T-helper 17 cell (primary cell): ENCODE measurements at regions not wholly inside any gene's neighbourhood (a gene's known extent, or its start where the extent isn't known, plus 50 kb on each side); places are given as distances from the start of the nearest gene placed in this dataset.
"Not testable (repeated sequence)": the region's sequence is repeated elsewhere in the genome, so short reads cannot be mapped to it uniquely, and the experiment has no call there.

Experiments used
- ATAC-seq: fragments of 150-1000 bp; cut with Tn5 transposase; 2 replicates; pipeline ENCODE4 v1.10.0; 2021; ENCODE audit warnings: mild to moderate bottlenecking, moderate library complexity
- DNase-seq, 3 donors: peaks; one replicate each; pipeline versions ENCODE4 v3.0.0 to v3.0.0-alpha.2; 2020 to 2021
- H3K9me3 ChIP-seq: one replicate; pipeline ENCODE4 v1.7.0; 2013; ENCODE audit warnings: low read length, mild to moderate bottlenecking; ENCODE audit not compliant: control insufficient read depth, poor library complexity, severe bottlenecking
- H3K27ac Mint-ChIP-seq: one replicate; pipeline ENCODE4 v1.8.0; 2022; ENCODE audit warnings: mild to moderate bottlenecking, moderate library complexity, mixed read lengths
- H3K27me3 Mint-ChIP-seq: one replicate; pipeline ENCODE4 v1.8.0; 2022; ENCODE audit warnings: mixed read lengths
- H3K36me3 Mint-ChIP-seq: one replicate; pipeline ENCODE4 v1.8.0; 2022; ENCODE audit warnings: low read depth, mixed read lengths
- H3K4me1 Mint-ChIP-seq: one replicate; pipeline ENCODE4 v1.8.0; 2022; ENCODE audit warnings: mild to moderate bottlenecking, mixed read lengths
- H3K4me3 Mint-ChIP-seq: one replicate; pipeline ENCODE4 v1.8.0; 2022; ENCODE audit warnings: mild to moderate bottlenecking, moderate library complexity, mixed read lengths

- H3K27ac Mint-ChIP-seq = no peak overlapping the region
Measured at GRCh38 chr5:100424017-100424416, 111.2 kb upstream of the FAM174A start.

GRCh38 chr5:100423330-100423729, 111.8 kb upstream of the FAM174A start:
- Mint-ChIP-seq H3K4me3 (no peak overlapping the region), H3K27me3 (no peaks in the 10 kb centered on the region), H3K27ac (no peak overlapping the region), H3K4me1 (no peaks in the 10 kb centered on the region), H3K36me3 (no peaks in the 10 kb centered on the region)
- no peaks in the 10 kb centered on the region for H3K9me3 ChIP-seq
- DNase-seq = no peak
- no peak for ATAC-seq

More at GRCh38 chr5:100424017-100424416, 111.2 kb upstream of the FAM174A start:
- no peak for ATAC-seq
- Mint-ChIP-seq H3K4me3 (no peak overlapping the region), H3K36me3 (no peaks in the 10 kb centered on the region), H3K27me3 (no peaks in the 10 kb centered on the region), H3K4me1 (no peaks in the 10 kb centered on the region)
- no peaks in the 10 kb centered on the region for H3K9me3 ChIP-seq
- DNase-seq = no peak

GRCh38 chr5:100421360-100421759, 113.8 kb upstream of the FAM174A start:
- H3K9me3 ChIP-seq = no peaks in the 10 kb centered on the region
- H3K27me3 Mint-ChIP-seq = no peaks in the 10 kb centered on the region
- DNase-seq (no peak), ATAC-seq (no peak)
- no peaks in the 10 kb centered on the region for H3K4me1 Mint-ChIP-seq
- no peak overlapping the region for H3K27ac Mint-ChIP-seq
- H3K36me3 Mint-ChIP-seq = no peaks in the 10 kb centered on the region
- no peak overlapping the region for H3K4me3 Mint-ChIP-seq

GRCh38 chr5:100418231-100418630, 116.9 kb upstream of the FAM174A start:
- Mint-ChIP-seq H3K4me3 (no peak overlapping the region), H3K27me3 (no peaks in the 10 kb centered on the region), H3K4me1 (no peaks in the 10 kb centered on the region), H3K27ac (no peak overlapping the region), H3K36me3 (no peaks in the 10 kb centered on the region)
- no peak for ATAC-seq
- no peak for DNase-seq
- no peaks in the 10 kb centered on the region for H3K9me3 ChIP-seq

GRCh38 chr5:100409660-100410151, 125.5 kb upstream of the FAM174A start:
- H3K9me3 ChIP-seq = no peaks in the 10 kb centered on the region
- DNase-seq = no peak
- no peak for ATAC-seq
- Mint-ChIP-seq H3K36me3 (no peaks in the 10 kb centered on the region), H3K4me1 (no peaks in the 10 kb centered on the region), H3K27ac (no peak overlapping the region), H3K27me3 (no peaks in the 10 kb centered on the region), H3K4me3 (no peak overlapping the region)

GRCh38 chr5:100407053-100407452, 128.1 kb upstream of the FAM174A start:
- ATAC-seq (no peak), DNase-seq (no peak)
- Mint-ChIP-seq H3K27ac (no peak overlapping the region), H3K36me3 (no peaks in the 10 kb centered on the region), H3K4me3 (no peak overlapping the region), H3K27me3 (no peaks in the 10 kb centered on the region), H3K4me1 (no peaks in the 10 kb centered on the region)
- no peaks in the 10 kb centered on the region for H3K9me3 ChIP-seq

- H3K36me3 Mint-ChIP-seq = no peaks in the 10 kb centered on the region
- H3K27me3 Mint-ChIP-seq = no peaks in the 10 kb centered on the region
- DNase-seq = no peak
- ATAC-seq = no peak
- H3K4me1 Mint-ChIP-seq = no peaks in the 10 kb centered on the region
- H3K4me3 Mint-ChIP-seq = no peak overlapping the region
- no peak overlapping the region for H3K27ac Mint-ChIP-seq
- H3K9me3 ChIP-seq = no peaks in the 10 kb centered on the region
Measured at GRCh38 chr5:100406640-100407039, 128.5 kb upstream of the FAM174A start.

- DNase-seq (no peak), ATAC-seq (no peak)
- no peaks in the 10 kb centered on the region for H3K4me1 Mint-ChIP-seq
- no peaks in the 10 kb centered on the region for H3K27me3 Mint-ChIP-seq
- no peaks in the 10 kb centered on the region for H3K36me3 Mint-ChIP-seq
- no peak overlapping the region for H3K4me3 Mint-ChIP-seq
- H3K9me3 ChIP-seq = no peaks in the 10 kb centered on the region
- H3K27ac Mint-ChIP-seq = no peak overlapping the region
Measured at GRCh38 chr5:100402071-100402470, 133.1 kb upstream of the FAM174A start.

- Mint-ChIP-seq H3K27me3 (no peaks in the 10 kb centered on the region), H3K4me1 (no peaks in the 10 kb centered on the region), H3K4me3 (no peak overlapping the region), H3K27ac (no peak overlapping the region), H3K36me3 (no peaks in the 10 kb centered on the region)
- ATAC-seq (no peak), DNase-seq (no peak)
- no peaks in the 10 kb centered on the region for H3K9me3 ChIP-seq
Measured at GRCh38 chr5:100401149-100401548, 134.0 kb upstream of the FAM174A start.

- not testable (repeated sequence) for H3K4me1 Mint-ChIP-seq, DNase-seq, H3K36me3 Mint-ChIP-seq, ATAC-seq, H3K9me3 ChIP-seq, H3K27ac Mint-ChIP-seq, H3K4me3 Mint-ChIP-seq, H3K27me3 Mint-ChIP-seq
Measured at GRCh38 chr5:100398815-100399214, 136.4 kb upstream of the FAM174A start.

GRCh38 chr5:100379254-100379858, 155.8 kb upstream of the FAM174A start:
- not testable (repeated sequence) for DNase-seq, H3K27ac Mint-ChIP-seq, ATAC-seq, H3K4me1 Mint-ChIP-seq, H3K27me3 Mint-ChIP-seq, H3K4me3 Mint-ChIP-seq, H3K36me3 Mint-ChIP-seq, H3K9me3 ChIP-seq

- not testable (repeated sequence) for H3K36me3 Mint-ChIP-seq, H3K9me3 ChIP-seq, ATAC-seq, DNase-seq, H3K4me3 Mint-ChIP-seq, H3K27me3 Mint-ChIP-seq, H3K27ac Mint-ChIP-seq, H3K4me1 Mint-ChIP-seq
Measured at GRCh38 chr5:100364757-100365478, 170.3 kb upstream of the FAM174A start.

GRCh38 chr5:100364343-100364742, 170.8 kb upstream of the FAM174A start:
- not testable (repeated sequence) for ATAC-seq

GRCh38 chr5:100359998-100360397, 175.2 kb upstream of the FAM174A start:
- H3K9me3 ChIP-seq, DNase-seq, H3K27me3 Mint-ChIP-seq, H3K36me3 Mint-ChIP-seq, ATAC-seq, H3K4me1 Mint-ChIP-seq, H3K27ac Mint-ChIP-seq, H3K4me3 Mint-ChIP-seq: not testable (repeated sequence)

More at GRCh38 chr5:100364343-100364742, 170.8 kb upstream of the FAM174A start:
- not testable (repeated sequence) for DNase-seq, H3K27ac Mint-ChIP-seq, H3K4me3 Mint-ChIP-seq, H3K36me3 Mint-ChIP-seq, H3K4me1 Mint-ChIP-seq, H3K9me3 ChIP-seq, H3K27me3 Mint-ChIP-seq
